ENCODE measurements at regions not wholly inside any gene's neighbourhood (a gene's known extent, or its start where the extent isn't known, plus 50 kb on each side); places are given as distances from the start of the nearest gene placed in this dataset.

DNA sequence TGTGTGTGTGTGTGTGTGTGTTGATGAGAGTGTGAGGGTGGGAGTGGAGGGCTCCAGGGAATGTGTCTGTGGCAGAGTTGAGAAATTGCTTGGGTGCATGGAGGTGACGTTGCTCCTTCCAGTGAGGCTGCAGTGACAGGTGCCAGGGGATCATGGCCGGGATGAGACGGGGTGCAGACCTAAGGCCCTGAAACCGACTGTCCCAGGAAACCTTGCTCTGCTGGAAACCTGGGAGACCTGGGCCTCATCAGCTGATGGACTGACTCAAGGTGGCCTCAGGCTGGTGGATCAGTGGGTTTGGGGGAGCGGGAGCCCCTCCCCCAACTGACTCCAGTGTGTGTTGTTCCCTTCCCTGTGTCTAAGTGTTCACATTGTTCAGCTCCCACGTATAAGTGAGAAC is 56.6 kb downstream of the INHBB start:
- no peak for TF ChIP-seq HMG20B (CRISPR knock-in tag; conservative IDR thresholded peaks at IDR 0.05)
- TF ChIP-seq, protein P1, sequence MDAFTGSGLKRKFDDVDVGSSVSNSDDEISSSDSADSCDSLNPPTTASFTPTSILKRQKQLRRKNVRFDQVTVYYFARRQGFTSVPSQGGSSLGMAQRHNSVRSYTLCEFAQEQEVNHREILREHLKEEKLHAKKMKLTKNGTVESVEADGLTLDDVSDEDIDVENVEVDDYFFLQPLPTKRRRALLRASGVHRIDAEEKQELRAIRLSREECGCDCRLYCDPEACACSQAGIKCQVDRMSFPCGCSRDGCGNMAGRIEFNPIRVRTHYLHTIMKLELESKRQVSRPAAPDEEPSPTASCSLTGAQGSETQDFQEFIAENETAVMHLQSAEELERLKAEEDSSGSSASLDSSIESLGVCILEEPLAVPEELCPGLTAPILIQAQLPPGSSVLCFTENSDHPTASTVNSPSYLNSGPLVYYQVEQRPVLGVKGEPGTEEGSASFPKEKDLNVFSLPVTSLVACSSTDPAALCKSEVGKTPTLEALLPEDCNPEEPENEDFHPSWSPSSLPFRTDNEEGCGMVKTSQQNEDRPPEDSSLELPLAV (CRISPR knock-in tag; conservative IDR thresholded peaks at IDR 0.05; ENCODE audit: low read depth) = no peak
- TF ChIP-seq GATAD2A (CRISPR knock-in tag; IDR thresholded peaks at IDR 0.05) = no peak
- no peak for TF ChIP-seq POLR2A (IDR thresholded peaks at IDR 0.05; ENCODE audit: insufficient read depth in 1 of 2, low read depth in 2 of 2, low read length in 2 of 2)
- TF ChIP-seq SNAPC2 (CRISPR knock-in tag; IDR thresholded peaks at IDR 0.05) = no peak
- TF ChIP-seq YY1 (IDR thresholded peaks at IDR 0.05; ENCODE audit: insufficient read depth, insufficient replicate concordance, low read depth, low read length) = no peak
- TF ChIP-seq, protein P2, sequence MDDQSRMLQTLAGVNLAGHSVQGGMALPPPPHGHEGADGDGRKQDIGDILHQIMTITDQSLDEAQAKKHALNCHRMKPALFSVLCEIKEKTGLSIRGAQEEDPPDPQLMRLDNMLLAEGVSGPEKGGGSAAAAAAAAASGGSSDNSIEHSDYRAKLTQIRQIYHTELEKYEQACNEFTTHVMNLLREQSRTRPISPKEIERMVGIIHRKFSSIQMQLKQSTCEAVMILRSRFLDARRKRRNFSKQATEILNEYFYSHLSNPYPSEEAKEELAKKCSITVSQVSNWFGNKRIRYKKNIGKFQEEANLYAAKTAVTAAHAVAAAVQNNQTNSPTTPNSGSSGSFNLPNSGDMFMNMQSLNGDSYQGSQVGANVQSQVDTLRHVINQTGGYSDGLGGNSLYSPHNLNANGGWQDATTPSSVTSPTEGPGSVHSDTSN (CRISPR knock-in tag; IDR thresholded peaks at IDR 0.05; ENCODE audit: borderline replicate concordance) = no peak
- no peak for TF ChIP-seq SRSF1 (optimal IDR thresholded peaks at IDR 0.05; ENCODE audit: low read depth, low read length)
